Tibial nerve (tissue), 4 donors: ENCODE measurements at regions not wholly inside any gene's neighbourhood (a gene's known extent, or its start where the extent isn't known, plus 50 kb on each side); places are given as distances from the start of the nearest gene placed in this dataset.

Source experiments
- DNase-seq, 2 donors: peaks; one replicate each; pipeline ENCODE4 v3.0.0-alpha.2; 2019; ENCODE audit warnings: low spot score in 2 of 2
- H3K27ac ChIP-seq, 4 donors: fragments of 200-600 bp; sonication (generic) in 3 of 4; one replicate each; pipeline ENCODE4 v1.5.1; 2017 to 2019; ENCODE audit warnings: mild to moderate bottlenecking in 1 of 4
- H3K27me3 ChIP-seq, 2 donors: fragments of 200-600 bp; sonication (generic) in 1 of 2; one replicate each; pipeline versions ENCODE4 v1.5.1 to v1.6.0; 2017 to 2019
- H3K36me3 ChIP-seq, 3 donors: fragments of 200-600 bp; sonication (generic); one replicate each; pipeline ENCODE4 v1.5.1; 2018 to 2019
- H3K4me1 ChIP-seq, 4 donors: fragments of 200-600 bp; sonication (generic) in 3 of 4; one replicate each; pipeline ENCODE4 v1.5.1; 2017 to 2019
- H3K4me3 ChIP-seq, 4 donors: fragments of 200-600 bp; sonication (generic) in 3 of 4; one replicate each; pipeline ENCODE4 v1.5.1; 2017 to 2019; ENCODE audit warnings: mild to moderate bottlenecking in 1 of 4, moderate library complexity in 1 of 4
- H3K9me3 ChIP-seq, 4 donors: fragments of 200-600 bp; sonication (generic) in 3 of 4; one replicate each; pipeline ENCODE4 v1.5.1; 2017 to 2019
- CTCF ChIP-seq, 5 experiments: fragments of 200-600 bp in 3 of 5; fragments of 450-650 bp in 2 of 5; sonication (generic) in 3 of 5; IDR thresholded peaks; one replicate each; pipeline ENCODE4 v1.5.1; 2016 to 2019; ENCODE audit warnings: antibody characterized with exemption in 5 of 5, mild to moderate bottlenecking in 3 of 5, moderate library complexity in 2 of 5
- EP300 ChIP-seq, 2 donors: sonication (generic); formaldehyde crosslinking; IDR thresholded peaks; one replicate each; pipeline ENCODE4 v1.6.1; 2017; ENCODE audit warnings: antibody characterized with exemption in 2 of 2, mild to moderate bottlenecking in 1 of 2
- POLR2A ChIP-seq, 2 donors: fragments of 450-650 bp; IDR thresholded peaks; one replicate each; pipeline ENCODE4 v1.6.1; 2017; ENCODE audit warnings: antibody characterized with exemption in 2 of 2, mild to moderate bottlenecking in 2 of 2, moderate library complexity in 2 of 2
- WGBS, 2 donors: methylation state at CpG; one replicate each; pipeline ENCODE4 v1.1.5; 2018; 5-methylcytosine and 5-hydroxymethylcytosine counted together

- DNase-seq = no peak
Measured at GRCh38 chr1:40926441-40926840, 53.1 kb upstream of the CTPS1 start.

DNA sequence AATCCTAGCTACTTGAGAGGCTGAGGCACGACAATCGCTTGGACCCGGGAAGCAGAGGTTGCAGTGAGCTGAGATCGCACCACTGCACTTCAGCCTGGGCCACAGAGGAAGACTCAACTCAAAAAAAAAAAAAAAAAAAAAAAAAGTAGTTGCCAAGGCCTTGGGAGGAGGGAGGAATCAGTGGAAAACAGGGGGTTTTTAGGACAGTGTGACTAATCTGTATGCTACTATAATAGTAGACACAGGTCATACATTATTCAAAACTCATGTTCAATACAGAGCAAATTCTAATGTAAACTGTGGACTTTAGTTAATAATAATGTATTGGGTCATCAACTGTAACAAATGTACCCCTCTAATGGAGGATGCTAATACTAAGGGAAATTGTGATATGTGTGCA, 51.7 kb upstream of the CTPS1 start:
- Histone ChIP-seq H3K27ac (no peak overlapping the region), H3K27me3 (no peaks in the 10 kb centered on the region), H3K36me3 (no peaks in the 10 kb centered on the region), H3K4me1 (no peaks in the 10 kb centered on the region), H3K9me3 (no peaks in the 10 kb centered on the region), H3K4me3 (no peak overlapping the region)
- TF ChIP-seq EP300 (IDR thresholded peaks at IDR 0.05) = no peak
- no peak for TF ChIP-seq CTCF (IDR thresholded peaks at IDR 0.05)
- no peak for TF ChIP-seq POLR2A (IDR thresholded peaks at IDR 0.05)
- WGBS, 2 donors = 89 to 96% methylated on average over 4 of the region's 4 CpGs
- no peak for DNase-seq

More at GRCh38 chr1:40926441-40926840, 53.1 kb upstream of the CTPS1 start:
- Histone ChIP-seq H3K9me3 (no peaks in the 10 kb centered on the region), H3K36me3 (no peaks in the 10 kb centered on the region), H3K27me3 (no peaks in the 10 kb centered on the region), H3K4me3 (no peak overlapping the region), H3K4me1 (no peaks in the 10 kb centered on the region), H3K27ac (no peak overlapping the region)
- WGBS, 2 donors = 48 to 50% methylated on average over 6 of the region's 6 CpGs
- TF ChIP-seq EP300 (IDR thresholded peaks at IDR 0.05) (no peak), CTCF (IDR thresholded peaks at IDR 0.05) (no peak), POLR2A (IDR thresholded peaks at IDR 0.05) (no peak)

DNA sequence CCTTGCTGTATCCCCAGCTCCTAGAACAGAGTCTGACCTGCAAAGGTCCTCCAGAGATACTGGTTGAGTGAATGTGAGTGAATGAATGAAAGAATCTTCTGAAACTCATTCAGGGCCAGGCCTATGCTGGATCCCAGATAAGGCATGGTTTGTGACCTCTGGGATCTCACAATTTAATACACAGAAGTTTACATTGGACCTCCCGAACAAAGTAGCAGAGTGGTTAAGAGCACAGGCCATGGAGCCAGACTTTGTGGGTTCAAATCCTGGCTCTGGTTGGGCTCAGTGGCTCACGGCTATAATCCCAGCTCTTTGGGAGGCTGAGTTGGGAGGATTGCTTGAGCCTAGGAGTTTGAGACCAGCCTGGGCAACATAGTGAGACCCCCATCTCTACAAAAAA, 50.8 kb upstream of the CTPS1 start:
- DNase-seq = no peak
- no peak for TF ChIP-seq POLR2A (IDR thresholded peaks at IDR 0.05)
- TF ChIP-seq EP300 (IDR thresholded peaks at IDR 0.05) = no peak
- TF ChIP-seq CTCF (IDR thresholded peaks at IDR 0.05) = no peak
- no peaks in the 10 kb centered on the region for H3K27me3 ChIP-seq
- H3K36me3 ChIP-seq = no peaks in the 10 kb centered on the region
- H3K9me3 ChIP-seq = no peaks in the 10 kb centered on the region
- WGBS, 2 donors = 96 to 100% methylated on average over 2 of the region's 2 CpGs
- no peaks in the 10 kb centered on the region for H3K4me1 ChIP-seq
- no peak overlapping the region for H3K27ac ChIP-seq
- H3K4me3 ChIP-seq = no peak overlapping the region

GRCh38 chr1:40929155-40929554, 50.3 kb upstream of the CTPS1 start:
- no peak overlapping the region for H3K4me3 ChIP-seq
- H3K27me3 ChIP-seq = no peaks in the 10 kb centered on the region
- no peaks in the 10 kb centered on the region for H3K36me3 ChIP-seq
- WGBS, 2 donors = 93 to 100% methylated on average over 1 of the region's 1 CpG
- no peak for DNase-seq
- TF ChIP-seq CTCF (IDR thresholded peaks at IDR 0.05) = no peak
- TF ChIP-seq POLR2A (IDR thresholded peaks at IDR 0.05) = no peak
- TF ChIP-seq EP300 (IDR thresholded peaks at IDR 0.05) = no peak
- no peaks in the 10 kb centered on the region for H3K4me1 ChIP-seq
- no peak overlapping the region for H3K27ac ChIP-seq
- no peaks in the 10 kb centered on the region for H3K9me3 ChIP-seq
